HG02938 (cell line): ENCODE measurements at regions not wholly inside any gene's neighbourhood (a gene's known extent, or its start where the extent isn't known, plus 50 kb on each side); places are given as distances from the start of the nearest gene placed in this dataset.

ENCODE experiments used
- ATAC-seq: cut with Tn5 transposase; IDR thresholded peaks from one replicate; pipeline ENCODE4 v1.9.1; 2021; ENCODE audit warnings: mild to moderate bottlenecking, moderate library complexity; ENCODE audit not compliant: unreplicated experiment

GRCh38 chr13:40161351-40161810 is 505.1 kb downstream of the FOXO1 start:
- ATAC-seq = no peak

GRCh38 chr13:40161931-40162330 is 504.5 kb downstream of the FOXO1 start:
- ATAC-seq = no peak

- ATAC-seq = no peak
Observed at GRCh38 chr13:40163066-40164000, 503.1 kb downstream of the FOXO1 start.

GRCh38 chr13:40164133-40164532 is 502.3 kb downstream of the FOXO1 start:
- no peak for ATAC-seq

GRCh38 chr13:40165316-40165932 is 501.0 kb downstream of the FOXO1 start:
- ATAC-seq = no peak

- ATAC-seq = no peak
Observed at GRCh38 chr13:40167327-40167726, 499.1 kb downstream of the FOXO1 start.

- ATAC-seq = no peak
Observed at GRCh38 chr13:40168425-40169166, 497.8 kb downstream of the FOXO1 start.

GRCh38 chr13:40169476-40169875 is 497.0 kb downstream of the FOXO1 start:
- ATAC-seq = no peak

- no peak for ATAC-seq
Observed at GRCh38 chr13:40170091-40170490, 496.4 kb downstream of the FOXO1 start.

GRCh38 chr13:40170982-40171381 is 495.5 kb downstream of the FOXO1 start:
- no peak for ATAC-seq

GRCh38 chr13:40171566-40171965 is 494.9 kb downstream of the FOXO1 start:
- no peak for ATAC-seq

GRCh38 chr13:40172149-40172591 is 494.3 kb downstream of the FOXO1 start:
- no peak for ATAC-seq

GRCh38 chr13:40172878-40173277 is 493.6 kb downstream of the FOXO1 start:
- no peak for ATAC-seq

- ATAC-seq = no peak
Observed at GRCh38 chr13:40175639-40176038, 490.8 kb downstream of the FOXO1 start.

- ATAC-seq = no peak
Observed at GRCh38 chr13:40176242-40176641, 490.2 kb downstream of the FOXO1 start.

- ATAC-seq = no peak
Observed at GRCh38 chr13:40178130-40178529, 488.3 kb downstream of the FOXO1 start.

GRCh38 chr13:40179445-40180281 is 486.8 kb downstream of the FOXO1 start:
- ATAC-seq = no peak

GRCh38 chr13:40180776-40181175 is 485.7 kb downstream of the FOXO1 start:
- ATAC-seq = no peak

- ATAC-seq = no peak
Observed at GRCh38 chr13:40181203-40181845, 485.1 kb downstream of the FOXO1 start.

GRCh38 chr13:40182591-40182990 is 483.9 kb downstream of the FOXO1 start:
- ATAC-seq = no peak
